ENCODE measurements at regions not wholly inside any gene's neighbourhood (a gene's known extent, or its start where the extent isn't known, plus 50 kb on each side); places are given as distances from the start of the nearest gene placed in this dataset.

DNA sequence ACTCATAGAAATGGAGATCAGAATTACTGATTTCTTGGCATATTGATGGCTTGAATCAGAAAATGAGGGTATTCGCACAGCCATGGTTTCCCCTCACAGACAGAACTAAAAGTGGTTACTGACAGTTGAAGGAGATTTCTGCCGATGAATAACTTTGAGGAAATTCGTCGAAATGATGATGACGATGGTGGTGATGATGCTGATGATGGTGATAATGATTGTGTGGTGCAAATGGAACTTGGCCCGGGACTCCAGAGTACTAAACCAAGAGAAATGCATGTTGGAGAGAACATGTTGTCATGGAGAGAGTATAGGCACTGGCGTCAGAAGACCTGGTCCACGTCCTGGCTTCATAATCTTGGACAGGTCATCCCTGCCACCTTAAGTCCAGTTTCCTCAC is 163.2 kb downstream of the EVX1 start:
- TF ChIP-seq, protein P1, sequence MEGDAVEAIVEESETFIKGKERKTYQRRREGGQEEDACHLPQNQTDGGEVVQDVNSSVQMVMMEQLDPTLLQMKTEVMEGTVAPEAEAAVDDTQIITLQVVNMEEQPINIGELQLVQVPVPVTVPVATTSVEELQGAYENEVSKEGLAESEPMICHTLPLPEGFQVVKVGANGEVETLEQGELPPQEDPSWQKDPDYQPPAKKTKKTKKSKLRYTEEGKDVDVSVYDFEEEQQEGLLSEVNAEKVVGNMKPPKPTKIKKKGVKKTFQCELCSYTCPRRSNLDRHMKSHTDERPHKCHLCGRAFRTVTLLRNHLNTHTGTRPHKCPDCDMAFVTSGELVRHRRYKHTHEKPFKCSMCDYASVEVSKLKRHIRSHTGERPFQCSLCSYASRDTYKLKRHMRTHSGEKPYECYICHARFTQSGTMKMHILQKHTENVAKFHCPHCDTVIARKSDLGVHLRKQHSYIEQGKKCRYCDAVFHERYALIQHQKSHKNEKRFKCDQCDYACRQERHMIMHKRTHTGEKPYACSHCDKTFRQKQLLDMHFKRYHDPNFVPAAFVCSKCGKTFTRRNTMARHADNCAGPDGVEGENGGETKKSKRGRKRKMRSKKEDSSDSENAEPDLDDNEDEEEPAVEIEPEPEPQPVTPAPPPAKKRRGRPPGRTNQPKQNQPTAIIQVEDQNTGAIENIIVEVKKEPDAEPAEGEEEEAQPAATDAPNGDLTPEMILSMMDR (IDR thresholded peaks at IDR 0.05): no peak
- no peak for TF ChIP-seq EZH2phosphoT487 (IDR thresholded peaks at IDR 0.05)

Measured in neural progenitor cell (in vitro differentiated cells).